HL-60 (cell line): ENCODE measurements at regions not wholly inside any gene's neighbourhood (a gene's known extent, or its start where the extent isn't known, plus 50 kb on each side); places are given as distances from the start of the nearest gene placed in this dataset.

ENCODE experiments used
- GABPA ChIP-seq: IDR thresholded peaks from 2 replicates; pipeline ENCODE4 v1.6.1; 2012; ENCODE audit warnings: low read depth
- POLR2AphosphoS5 ChIP-seq: IDR thresholded peaks from 2 replicates; pipeline ENCODE4 v1.6.1; 2012; ENCODE audit warnings: low read depth
- SPI1 ChIP-seq: IDR thresholded peaks from 2 replicates; pipeline ENCODE4 v1.6.1; 2012; ENCODE audit warnings: low read depth, mild to moderate bottlenecking, borderline replicate concordance
- TF ChIP-seq, protein P1 (sequence below): IDR thresholded peaks from one replicate; pipeline ENCODE4 v1.5.1; 2011; ENCODE audit warnings: low read length, control low read depth, inconsistent platforms; ENCODE audit not compliant: insufficient read depth

DNA sequence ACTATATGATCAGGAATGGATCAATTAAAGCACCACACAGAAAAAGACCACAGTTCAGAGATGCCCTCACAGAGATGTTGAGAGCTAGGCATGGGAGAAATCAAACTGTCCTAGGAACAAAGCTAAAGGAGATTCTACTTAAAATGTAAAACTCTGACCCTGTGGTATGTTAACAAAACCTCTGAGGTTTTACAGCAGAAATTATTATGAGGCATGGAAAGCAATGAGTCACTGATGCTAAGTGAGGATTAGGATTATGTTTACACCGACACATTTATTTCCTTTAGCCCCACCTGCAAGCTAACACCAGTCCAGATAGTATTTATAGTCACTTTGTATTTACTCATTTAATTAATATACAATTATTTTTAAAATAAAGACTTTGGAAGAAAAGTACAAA, 1242.2 kb downstream of the OTOL1 start:
- TF ChIP-seq, protein P1, sequence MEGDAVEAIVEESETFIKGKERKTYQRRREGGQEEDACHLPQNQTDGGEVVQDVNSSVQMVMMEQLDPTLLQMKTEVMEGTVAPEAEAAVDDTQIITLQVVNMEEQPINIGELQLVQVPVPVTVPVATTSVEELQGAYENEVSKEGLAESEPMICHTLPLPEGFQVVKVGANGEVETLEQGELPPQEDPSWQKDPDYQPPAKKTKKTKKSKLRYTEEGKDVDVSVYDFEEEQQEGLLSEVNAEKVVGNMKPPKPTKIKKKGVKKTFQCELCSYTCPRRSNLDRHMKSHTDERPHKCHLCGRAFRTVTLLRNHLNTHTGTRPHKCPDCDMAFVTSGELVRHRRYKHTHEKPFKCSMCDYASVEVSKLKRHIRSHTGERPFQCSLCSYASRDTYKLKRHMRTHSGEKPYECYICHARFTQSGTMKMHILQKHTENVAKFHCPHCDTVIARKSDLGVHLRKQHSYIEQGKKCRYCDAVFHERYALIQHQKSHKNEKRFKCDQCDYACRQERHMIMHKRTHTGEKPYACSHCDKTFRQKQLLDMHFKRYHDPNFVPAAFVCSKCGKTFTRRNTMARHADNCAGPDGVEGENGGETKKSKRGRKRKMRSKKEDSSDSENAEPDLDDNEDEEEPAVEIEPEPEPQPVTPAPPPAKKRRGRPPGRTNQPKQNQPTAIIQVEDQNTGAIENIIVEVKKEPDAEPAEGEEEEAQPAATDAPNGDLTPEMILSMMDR: no peak
- TF ChIP-seq SPI1 (no peak), POLR2AphosphoS5 (no peak), GABPA (no peak)
